ENCODE measurements at regions not wholly inside any gene's neighbourhood (a gene's known extent, or its start where the extent isn't known, plus 50 kb on each side); places are given as distances from the start of the nearest gene placed in this dataset.
"Not testable (repeated sequence)": the region's sequence is repeated elsewhere in the genome, so short reads cannot be mapped to it uniquely, and the experiment has no call there.

- H3K36me3 ChIP-seq: no peaks in the 10 kb centered on the region
- TF ChIP-seq POLR2A (IDR thresholded peaks at IDR 0.05) (no peak), EP300 (IDR thresholded peaks at IDR 0.05) (no peak), CTCF (IDR thresholded peaks at IDR 0.05) (no peak)
- no peaks in the 10 kb centered on the region for H3K9me3 ChIP-seq
- H3K4me3 ChIP-seq: no peak overlapping the region
- WGBS, 3 donors: 90 to 94% (median 92%) methylated on average over 3 of the region's 3 CpGs
- H3K27ac ChIP-seq: no peak overlapping the region
- no peaks in the 10 kb centered on the region for H3K27me3 ChIP-seq
- DNase-seq: no peak
- intact Hi-C loops (cut with DNase I): no loop called here
- H3K4me1 ChIP-seq (ENCODE audit: insufficient read depth): no peaks in the 10 kb centered on the region
These were observed 289.4 kb upstream of the COL3A1 start for GRCh38 chr2:188684795-188685194.

- intact Hi-C loops (cut with DNase I): no loop called here
- Histone ChIP-seq H3K4me3 (no peak overlapping the region), H3K27me3 (no peaks in the 10 kb centered on the region), H3K4me1 (ENCODE audit: insufficient read depth) (no peaks in the 10 kb centered on the region), H3K36me3 (no peaks in the 10 kb centered on the region), H3K9me3 (no peaks in the 10 kb centered on the region), H3K27ac (no peak overlapping the region)
- no peak for TF ChIP-seq POLR2A (IDR thresholded peaks at IDR 0.05)
- no peak for TF ChIP-seq CTCF (IDR thresholded peaks at IDR 0.05)
- TF ChIP-seq EP300 (IDR thresholded peaks at IDR 0.05): no peak
- 87 to 96% (median 96%) methylated on average over 4 of the region's 4 CpGs for WGBS, 3 donors
- no peak for DNase-seq
These were observed 281.1 kb upstream of the COL3A1 start for GRCh38 chr2:188693111-188693510.

GRCh38 chr2:188693771-188694170 lies 280.4 kb upstream of the COL3A1 start:
- 85 to 88% (median 86%) methylated on average over 2 of the region's 2 CpGs for WGBS, 3 donors
- Histone ChIP-seq H3K27me3 (no peaks in the 10 kb centered on the region), H3K9me3 (no peaks in the 10 kb centered on the region), H3K4me1 (ENCODE audit: insufficient read depth) (no peaks in the 10 kb centered on the region), H3K27ac (no peak overlapping the region), H3K4me3 (no peak overlapping the region), H3K36me3 (no peaks in the 10 kb centered on the region)
- TF ChIP-seq CTCF (IDR thresholded peaks at IDR 0.05): no peak
- DNase-seq: no peak
- intact Hi-C loops (cut with DNase I): no loop called here

- Histone ChIP-seq H3K27me3 (no peaks in the 10 kb centered on the region), H3K4me3 (no peak overlapping the region), H3K27ac (no peak overlapping the region), H3K4me1 (ENCODE audit: insufficient read depth) (no peaks in the 10 kb centered on the region), H3K36me3 (no peaks in the 10 kb centered on the region), H3K9me3 (no peaks in the 10 kb centered on the region)
- WGBS, 3 donors: 3 to 16% (median 12%) methylated on average over 3 of the region's 3 CpGs
- TF ChIP-seq EP300 (IDR thresholded peaks at IDR 0.05) (no peak), POLR2A (IDR thresholded peaks at IDR 0.05) (no peak), CTCF (IDR thresholded peaks at IDR 0.05) (no peak)
- no peak for DNase-seq
- intact Hi-C loops (cut with DNase I): no loop called here
These were observed 278.2 kb upstream of the COL3A1 start for GRCh38 chr2:188695953-188696352.

- H3K36me3 ChIP-seq; H3K9me3 ChIP-seq; H3K4me3 ChIP-seq; H3K27ac ChIP-seq; H3K27me3 ChIP-seq; DNase-seq; H3K4me1 ChIP-seq (ENCODE audit: insufficient read depth); intact Hi-C loops (cut with DNase I): not testable (repeated sequence)
- 92 to 96% (median 95%) methylated on average over 1 of the region's 1 CpG for WGBS, 3 donors
These were observed 276.0 kb upstream of the COL3A1 start for GRCh38 chr2:188698151-188698550.

Data from ovary (tissue), 7 donors.